Ovary (tissue), 7 donors: ENCODE measurements at regions not wholly inside any gene's neighbourhood (a gene's known extent, or its start where the extent isn't known, plus 50 kb on each side); places are given as distances from the start of the nearest gene placed in this dataset.
"Not testable (repeated sequence)": the region's sequence is repeated elsewhere in the genome, so short reads cannot be mapped to it uniquely, and the experiment has no call there.

ENCODE experiments used
- DNase-seq, 5 donors: peaks; one replicate each; pipeline ENCODE4 v3.0.0-alpha.2; 2019 to 2020
- H3K27ac ChIP-seq, 2 donors: fragments of 200-600 bp; one replicate each; pipeline versions ENCODE4 v1.5.1 to v1.8.0; 2019 to 2022
- H3K27me3 ChIP-seq: fragments of 200-600 bp; one replicate; pipeline ENCODE4 v1.8.0; 2022
- H3K36me3 ChIP-seq: fragments of 200-600 bp; sonication (generic); one replicate; pipeline ENCODE4 v1.5.1; 2019
- H3K4me1 ChIP-seq: one replicate; pipeline ENCODE4 v1.8.1; 2013; ENCODE audit warnings: mild to moderate bottlenecking, moderate library complexity; ENCODE audit not compliant: insufficient read depth
- H3K4me3 ChIP-seq: fragments of 200-600 bp; sonication (generic); one replicate; pipeline ENCODE4 v1.5.1; 2017
- H3K9me3 ChIP-seq, 2 donors: fragments of 200-600 bp in 1 of 2; sonication (generic) in 1 of 2; one replicate each; pipeline versions ENCODE4 v1.5.1 to v1.8.1; 2013 to 2019; ENCODE audit warnings: mild to moderate bottlenecking in 1 of 2, moderate library complexity in 1 of 2
- EP300 ChIP-seq: sonication (generic); formaldehyde crosslinking; IDR thresholded peaks from one replicate; pipeline ENCODE4 v1.6.1; 2017; ENCODE audit warnings: antibody characterized with exemption
- POLR2A ChIP-seq: fragments of 450-650 bp; IDR thresholded peaks from one replicate; pipeline ENCODE4 v1.6.1; 2017; ENCODE audit warnings: antibody characterized with exemption, mild to moderate bottlenecking, moderate library complexity
- WGBS, 3 donors: extraction: QIAGEN DNeasy Blood & Tissue Kit in 1 of 3; methylation state at CpG; one replicate each; pipeline versions ENCODE4 v1.1.5 to v1.1.7; 2013 to 2017; 5-methylcytosine and 5-hydroxymethylcytosine counted together
- intact Hi-C, 4 donors: fragments of 100-400 bp; cut with DNase I; formaldehyde crosslinking; loops; one replicate each; pipeline versions ENCODE4 v1.11.0 to v1.15.1; 2022 to 2023
- TF ChIP-seq, protein P1 (sequence below), 3 donors: fragments of 450-650 bp in 2 of 3; fragments of 200-600 bp in 1 of 3; IDR thresholded peaks; one replicate each; pipeline versions ENCODE4 v1.5.1 to v1.8.0; 2016 to 2022; ENCODE audit warnings: antibody characterized with exemption in 3 of 3, mild to moderate bottlenecking in 1 of 3
- donor health status: DM: no; HTN: no; CAD: no; lungs with moderate emphysema.
- donor health status: DM: no; HTN: no; CAD: no.
- donor health status: Bipolar disorder and iron deficiency.
- donor health status: DM: no; HTN: no; CAD: no.
- donor health status: DM: yes; HTN: yes; CAD: no.

DNA sequence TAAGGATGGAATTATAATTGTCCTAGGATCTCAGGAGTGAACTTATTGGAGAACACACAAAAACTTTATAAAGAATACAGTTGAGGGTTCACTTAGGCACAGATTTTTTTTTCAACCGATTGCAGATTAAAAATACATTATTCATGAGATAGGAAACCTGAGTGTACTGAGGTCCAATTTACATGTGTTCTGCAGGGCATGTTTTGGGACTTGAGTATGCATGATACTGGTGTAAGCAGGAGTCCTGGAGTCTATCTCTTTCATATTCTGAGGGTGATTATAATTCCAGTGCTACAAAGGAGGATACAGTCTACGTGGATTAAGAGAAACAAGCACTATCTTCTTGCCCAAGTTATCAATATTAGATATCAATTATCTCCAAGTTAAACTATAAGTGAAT is 139.3 kb upstream of the HSFY2 start:
- H3K27me3 ChIP-seq: no peaks in the 10 kb centered on the region
- intact Hi-C loops: no loop called here
- no peak for DNase-seq
- no peaks in the 10 kb centered on the region for H3K36me3 ChIP-seq
- H3K4me3 ChIP-seq: no peak overlapping the region
- H3K4me1 ChIP-seq: no peaks in the 10 kb centered on the region
- H3K27ac ChIP-seq: no peak overlapping the region
- WGBS, 3 donors: no CpG with 5 or more reads among the region's 2 CpGs
- TF ChIP-seq, protein P1, sequence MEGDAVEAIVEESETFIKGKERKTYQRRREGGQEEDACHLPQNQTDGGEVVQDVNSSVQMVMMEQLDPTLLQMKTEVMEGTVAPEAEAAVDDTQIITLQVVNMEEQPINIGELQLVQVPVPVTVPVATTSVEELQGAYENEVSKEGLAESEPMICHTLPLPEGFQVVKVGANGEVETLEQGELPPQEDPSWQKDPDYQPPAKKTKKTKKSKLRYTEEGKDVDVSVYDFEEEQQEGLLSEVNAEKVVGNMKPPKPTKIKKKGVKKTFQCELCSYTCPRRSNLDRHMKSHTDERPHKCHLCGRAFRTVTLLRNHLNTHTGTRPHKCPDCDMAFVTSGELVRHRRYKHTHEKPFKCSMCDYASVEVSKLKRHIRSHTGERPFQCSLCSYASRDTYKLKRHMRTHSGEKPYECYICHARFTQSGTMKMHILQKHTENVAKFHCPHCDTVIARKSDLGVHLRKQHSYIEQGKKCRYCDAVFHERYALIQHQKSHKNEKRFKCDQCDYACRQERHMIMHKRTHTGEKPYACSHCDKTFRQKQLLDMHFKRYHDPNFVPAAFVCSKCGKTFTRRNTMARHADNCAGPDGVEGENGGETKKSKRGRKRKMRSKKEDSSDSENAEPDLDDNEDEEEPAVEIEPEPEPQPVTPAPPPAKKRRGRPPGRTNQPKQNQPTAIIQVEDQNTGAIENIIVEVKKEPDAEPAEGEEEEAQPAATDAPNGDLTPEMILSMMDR (IDR thresholded peaks at IDR 0.05): no peak
- TF ChIP-seq EP300: no peak
- TF ChIP-seq POLR2A: no peak
- no peaks in the 10 kb centered on the region for H3K9me3 ChIP-seq

GRCh38 chrY:18909846-18910245 is 136.3 kb upstream of the HSFY2 start:
- Histone ChIP-seq H3K27ac (no peak overlapping the region), H3K9me3 (no peaks in the 10 kb centered on the region), H3K36me3 (no peaks in the 10 kb centered on the region), H3K4me3 (no peak overlapping the region), H3K4me1 (no peaks in the 10 kb centered on the region), H3K27me3 (no peaks in the 10 kb centered on the region)
- DNase-seq: no peak
- intact Hi-C loops: no loop called here
- no CpG with 5 or more reads among the region's 1 CpG for WGBS, 3 donors
- TF ChIP-seq, protein P1 (IDR thresholded peaks at IDR 0.05): no peak
- TF ChIP-seq EP300 (no peak), POLR2A (no peak)

DNA sequence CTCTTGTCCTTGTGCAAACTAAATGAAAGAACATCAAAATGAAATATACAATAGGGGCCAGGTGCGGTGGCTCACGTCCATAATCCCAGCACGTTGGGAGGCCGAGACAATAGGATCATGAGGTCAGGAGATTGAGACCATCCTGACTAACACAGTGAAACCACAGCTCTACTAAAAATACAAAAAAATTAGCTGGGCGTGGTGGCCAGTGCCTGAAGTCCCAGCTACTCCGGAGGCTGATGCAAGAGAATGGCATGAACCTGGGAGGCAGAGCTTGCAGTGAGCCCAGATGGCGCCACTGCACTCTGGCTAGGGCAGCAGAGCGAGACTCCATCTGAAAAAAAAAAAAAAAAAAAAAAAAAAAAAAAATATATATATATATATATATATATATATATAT is 132.7 kb upstream of the HSFY2 start:
- H3K27me3 ChIP-seq, H3K9me3 ChIP-seq, H3K4me3 ChIP-seq, DNase-seq, H3K4me1 ChIP-seq, H3K27ac ChIP-seq, H3K36me3 ChIP-seq, intact Hi-C loops: not testable (repeated sequence)
- WGBS, 3 donors: no CpG with 5 or more reads among the region's 8 CpGs

DNA sequence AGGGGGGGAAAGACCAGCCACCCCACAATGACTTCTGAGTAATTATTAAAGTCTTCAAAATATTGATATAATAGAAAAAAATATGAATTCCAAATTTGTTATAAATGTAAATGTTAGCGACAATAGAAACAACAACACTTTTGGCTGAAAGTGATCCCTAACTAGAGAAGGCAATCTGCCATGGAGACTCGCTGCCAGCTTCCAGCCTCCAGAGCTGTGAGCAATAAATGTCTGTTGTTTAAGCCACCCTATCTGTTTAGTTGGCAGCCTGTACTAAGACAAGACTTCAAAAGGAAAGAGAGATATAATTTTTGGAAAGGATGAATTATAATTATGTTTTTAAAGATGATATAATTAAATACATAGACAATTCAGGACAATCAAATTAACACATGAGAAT is 130.8 kb upstream of the HSFY2 start:
- H3K27ac ChIP-seq: no peak overlapping the region
- H3K4me1 ChIP-seq: no peaks in the 10 kb centered on the region
- H3K9me3 ChIP-seq: no peaks in the 10 kb centered on the region
- no peak for DNase-seq
- TF ChIP-seq POLR2A: no peak
- TF ChIP-seq EP300: no peak
- TF ChIP-seq, protein P1 (IDR thresholded peaks at IDR 0.05): no peak
- no peaks in the 10 kb centered on the region for H3K36me3 ChIP-seq
- intact Hi-C loops: no loop called here
- no peak overlapping the region for H3K4me3 ChIP-seq
- H3K27me3 ChIP-seq: no peaks in the 10 kb centered on the region
- WGBS, 3 donors: no CpG with 5 or more reads among the region's 2 CpGs

GRCh38 chrY:18891994-18892393 is 118.5 kb upstream of the HSFY2 start:
- no peaks in the 10 kb centered on the region for H3K4me1 ChIP-seq
- TF ChIP-seq EP300 (no peak), POLR2A (no peak)
- WGBS, 3 donors: no CpG with 5 or more reads among the region's 4 CpGs
- no peaks in the 10 kb centered on the region for H3K9me3 ChIP-seq
- no peak for DNase-seq
- no peaks in the 10 kb centered on the region for H3K36me3 ChIP-seq
- H3K27ac ChIP-seq: no peak overlapping the region
- intact Hi-C loops: no loop called here
- no peaks in the 10 kb centered on the region for H3K27me3 ChIP-seq
- H3K4me3 ChIP-seq: no peak overlapping the region

- TF ChIP-seq, protein P1 (IDR thresholded peaks at IDR 0.05): no peak
- TF ChIP-seq POLR2A: no peak
- TF ChIP-seq EP300: no peak
- Histone ChIP-seq H3K27me3 (no peaks in the 10 kb centered on the region), H3K4me3 (no peak overlapping the region), H3K9me3 (no peaks in the 10 kb centered on the region), H3K27ac (no peak overlapping the region), H3K36me3 (no peaks in the 10 kb centered on the region), H3K4me1 (no peaks in the 10 kb centered on the region)
- no CpG with 5 or more reads among the region's 2 CpGs for WGBS, 3 donors
- DNase-seq: no peak
- intact Hi-C loops: no loop called here
Observed at GRCh38 chrY:18889548-18889947, 116.0 kb upstream of the HSFY2 start.
